Liver (tissue), 7 donors: ENCODE measurements at regions not wholly inside any gene's neighbourhood (a gene's known extent, or its start where the extent isn't known, plus 50 kb on each side); places are given as distances from the start of the nearest gene placed in this dataset.

ENCODE experiments used
- DNase-seq: peaks from one replicate; pipeline ENCODE4 v3.0.0-alpha.2; 2017; ENCODE audit warnings: low spot score
- H3K27ac ChIP-seq, 2 donors: one replicate each; pipeline ENCODE4 v1.7.0; 2013; ENCODE audit warnings: inconsistent platforms in 2 of 2, low read length in 2 of 2, control low read depth in 1 of 2, low read depth in 1 of 2, mild to moderate bottlenecking in 1 of 2
- H3K27me3 ChIP-seq, 4 donors: one replicate each; pipeline versions ENCODE4 v1.6.1 to v1.7.0; 2013; ENCODE audit warnings: low read length in 3 of 4, inconsistent platforms in 1 of 4, mild to moderate bottlenecking in 1 of 4, moderate library complexity in 1 of 4; ENCODE audit not compliant: control insufficient read depth in 4 of 4, insufficient read depth in 4 of 4
- H3K36me3 ChIP-seq, 4 donors: one replicate each; pipeline versions ENCODE4 v1.6.1 to v1.7.0; 2013; ENCODE audit warnings: low read length in 3 of 4, mild to moderate bottlenecking in 3 of 4, low read depth in 1 of 4, moderate library complexity in 1 of 4; ENCODE audit not compliant: control insufficient read depth in 4 of 4, insufficient read depth in 3 of 4
- H3K4me1 ChIP-seq, 4 donors: one replicate each; pipeline versions ENCODE4 v1.6.1 to v1.7.0; 2013; ENCODE audit warnings: low read length in 3 of 4, mild to moderate bottlenecking in 3 of 4, moderate library complexity in 1 of 4; ENCODE audit not compliant: control insufficient read depth in 4 of 4, insufficient read depth in 4 of 4
- H3K4me3 ChIP-seq, 3 donors: one replicate each; pipeline versions ENCODE4 v1.6.1 to v1.7.0; 2013; ENCODE audit warnings: low read length in 3 of 3, control low read depth in 1 of 3, low read depth in 1 of 3, mild to moderate bottlenecking in 1 of 3
- H3K9ac ChIP-seq, 2 donors: one replicate each; pipeline ENCODE4 v1.7.0; 2013; ENCODE audit warnings: low read length in 2 of 2, mild to moderate bottlenecking in 2 of 2, moderate library complexity in 2 of 2, control low read depth in 1 of 2, low read depth in 1 of 2
- H3K9me3 ChIP-seq, 4 donors: one replicate each; pipeline versions ENCODE4 v1.6.1 to v1.7.0; 2013; ENCODE audit warnings: low read length in 3 of 4; ENCODE audit not compliant: control insufficient read depth in 4 of 4
- ATF3 ChIP-seq: IDR thresholded peaks from 2 replicates; pipeline ENCODE4 v1.6.1; 2016; ENCODE audit warnings: antibody characterized with exemption
- EGR1 ChIP-seq, 2 donors: IDR thresholded peaks; 2 replicates each; pipeline ENCODE4 v1.6.1; 2016 to 2018; ENCODE audit warnings: antibody characterized with exemption in 2 of 2, low read depth in 2 of 2
- FOXA1 ChIP-seq: IDR thresholded peaks from 2 replicates; pipeline ENCODE4 v1.6.1; 2016; ENCODE audit warnings: antibody characterized with exemption
- GABPA ChIP-seq, 2 donors: IDR thresholded peaks in 1 of 2; conservative IDR thresholded peaks in 1 of 2; 2 replicates each; pipeline ENCODE4 v1.6.1; 2016; ENCODE audit warnings: antibody characterized with exemption in 2 of 2, mild to moderate bottlenecking in 1 of 2, moderate library complexity in 1 of 2
- HNF4A ChIP-seq, 2 donors: conservative IDR thresholded peaks; 2 replicates each; pipeline ENCODE4 v1.6.1; 2016; ENCODE audit warnings: antibody characterized with exemption in 2 of 2, mild to moderate bottlenecking in 2 of 2
- HNF4G ChIP-seq: IDR thresholded peaks from 2 replicates; pipeline ENCODE4 v1.6.1; 2016; ENCODE audit warnings: antibody characterized with exemption
- JUND ChIP-seq, 2 donors: IDR thresholded peaks; 2 replicates each; pipeline ENCODE4 v1.6.1; 2016; ENCODE audit warnings: antibody characterized with exemption in 2 of 2
- MAX ChIP-seq: IDR thresholded peaks from 2 replicates; pipeline ENCODE4 v1.6.1; 2016; ENCODE audit warnings: antibody characterized with exemption
- NR2F2 ChIP-seq: IDR thresholded peaks from 2 replicates; pipeline ENCODE4 v1.6.1; 2016; ENCODE audit warnings: antibody characterized with exemption
- RAD21 ChIP-seq, 2 donors: IDR thresholded peaks; 2 replicates each; pipeline ENCODE4 v1.6.1; 2016; ENCODE audit warnings: antibody characterized with exemption in 2 of 2, mild to moderate bottlenecking in 2 of 2
- RXRA ChIP-seq, 2 donors: IDR thresholded peaks; 2 replicates each; pipeline ENCODE4 v1.6.1; 2017 to 2018; ENCODE audit warnings: antibody characterized with exemption in 2 of 2, mild to moderate bottlenecking in 1 of 2
- SP1 ChIP-seq: IDR thresholded peaks from 2 replicates; pipeline ENCODE4 v1.6.1; 2018; ENCODE audit warnings: antibody characterized with exemption, mild to moderate bottlenecking
- TAF1 ChIP-seq: conservative IDR thresholded peaks from 2 replicates; pipeline ENCODE4 v1.6.1; 2016; ENCODE audit warnings: antibody characterized with exemption, mild to moderate bottlenecking
- YY1 ChIP-seq: IDR thresholded peaks from 2 replicates; pipeline ENCODE4 v1.6.1; 2016; ENCODE audit warnings: antibody characterized with exemption, mild to moderate bottlenecking
- WGBS: extraction: QIAGEN DNeasy Blood & Tissue Kit; methylation state at CpG from one replicate; pipeline ENCODE4 v1.1.7; 2013; 5-methylcytosine and 5-hydroxymethylcytosine counted together
- TF ChIP-seq, protein P1 (sequence below): IDR thresholded peaks from 2 replicates; pipeline ENCODE4 v1.6.1; 2016; ENCODE audit warnings: antibody characterized with exemption, mild to moderate bottlenecking
- donor health status: healthy.
- donor health status: healthy.
- donor health status: healthy.
- donor health status: healthy.

DNA sequence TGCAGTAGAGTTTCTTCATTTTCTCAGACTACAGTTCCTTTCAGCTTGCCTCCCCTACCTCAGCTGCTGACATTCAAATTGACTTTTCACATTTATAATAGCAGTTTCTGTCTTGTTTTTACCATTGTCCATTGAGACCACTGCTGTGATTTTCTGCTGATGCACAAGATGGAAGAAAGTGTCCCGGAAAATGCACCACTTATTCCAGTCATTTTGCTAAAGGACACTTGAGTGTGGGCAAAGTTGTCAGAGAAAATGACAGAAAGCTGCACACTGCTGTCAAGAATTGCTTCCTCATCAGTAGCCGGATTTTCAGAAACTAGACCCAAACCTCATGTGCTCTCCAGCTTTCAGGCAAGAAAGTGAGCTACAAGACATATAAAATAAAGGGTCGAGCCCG is 546.2 kb upstream of the SETBP1 start:
- no peaks in the 10 kb centered on the region for H3K36me3 ChIP-seq
- H3K9me3 ChIP-seq: no peaks in the 10 kb centered on the region
- H3K27ac ChIP-seq: no peak overlapping the region
- WGBS: 88% methylated on average over 4 of the region's 4 CpGs
- H3K9ac ChIP-seq: no peak overlapping the region
- DNase-seq: no peak
- TF ChIP-seq SP1: no peak
- no peak for TF ChIP-seq FOXA1
- no peak for TF ChIP-seq RAD21 (IDR thresholded peaks at IDR 0.05)
- no peak for TF ChIP-seq HNF4G
- TF ChIP-seq ATF3: no peak
- TF ChIP-seq MAX: no peak
- TF ChIP-seq YY1: no peak
- TF ChIP-seq RXRA (IDR thresholded peaks at IDR 0.05): no peak
- TF ChIP-seq GABPA (IDR thresholded peaks at IDR 0.05 in 1 of 2, conservative IDR thresholded peaks at IDR 0.05 in 1 of 2): no peak
- TF ChIP-seq TAF1: no peak
- no peak for TF ChIP-seq JUND (IDR thresholded peaks at IDR 0.05)
- TF ChIP-seq EGR1 (IDR thresholded peaks at IDR 0.05; ENCODE audit: low read depth in 2 of 2): no peak
- no peak for TF ChIP-seq NR2F2
- TF ChIP-seq, protein P1, sequence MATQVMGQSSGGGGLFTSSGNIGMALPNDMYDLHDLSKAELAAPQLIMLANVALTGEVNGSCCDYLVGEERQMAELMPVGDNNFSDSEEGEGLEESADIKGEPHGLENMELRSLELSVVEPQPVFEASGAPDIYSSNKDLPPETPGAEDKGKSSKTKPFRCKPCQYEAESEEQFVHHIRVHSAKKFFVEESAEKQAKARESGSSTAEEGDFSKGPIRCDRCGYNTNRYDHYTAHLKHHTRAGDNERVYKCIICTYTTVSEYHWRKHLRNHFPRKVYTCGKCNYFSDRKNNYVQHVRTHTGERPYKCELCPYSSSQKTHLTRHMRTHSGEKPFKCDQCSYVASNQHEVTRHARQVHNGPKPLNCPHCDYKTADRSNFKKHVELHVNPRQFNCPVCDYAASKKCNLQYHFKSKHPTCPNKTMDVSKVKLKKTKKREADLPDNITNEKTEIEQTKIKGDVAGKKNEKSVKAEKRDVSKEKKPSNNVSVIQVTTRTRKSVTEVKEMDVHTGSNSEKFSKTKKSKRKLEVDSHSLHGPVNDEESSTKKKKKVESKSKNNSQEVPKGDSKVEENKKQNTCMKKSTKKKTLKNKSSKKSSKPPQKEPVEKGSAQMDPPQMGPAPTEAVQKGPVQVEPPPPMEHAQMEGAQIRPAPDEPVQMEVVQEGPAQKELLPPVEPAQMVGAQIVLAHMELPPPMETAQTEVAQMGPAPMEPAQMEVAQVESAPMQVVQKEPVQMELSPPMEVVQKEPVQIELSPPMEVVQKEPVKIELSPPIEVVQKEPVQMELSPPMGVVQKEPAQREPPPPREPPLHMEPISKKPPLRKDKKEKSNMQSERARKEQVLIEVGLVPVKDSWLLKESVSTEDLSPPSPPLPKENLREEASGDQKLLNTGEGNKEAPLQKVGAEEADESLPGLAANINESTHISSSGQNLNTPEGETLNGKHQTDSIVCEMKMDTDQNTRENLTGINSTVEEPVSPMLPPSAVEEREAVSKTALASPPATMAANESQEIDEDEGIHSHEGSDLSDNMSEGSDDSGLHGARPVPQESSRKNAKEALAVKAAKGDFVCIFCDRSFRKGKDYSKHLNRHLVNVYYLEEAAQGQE: no peak
- no peak overlapping the region for H3K4me3 ChIP-seq
- no peaks in the 10 kb centered on the region for H3K27me3 ChIP-seq
- H3K4me1 ChIP-seq: no peaks in the 10 kb centered on the region

GRCh38 chr18:44135741-44136140 is 544.9 kb upstream of the SETBP1 start:
- Histone ChIP-seq H3K9me3 (no peaks in the 10 kb centered on the region), H3K27me3 (no peaks in the 10 kb centered on the region), H3K4me3 (no peak overlapping the region), H3K27ac (no peak overlapping the region), H3K9ac (no peak overlapping the region), H3K36me3 (no peaks in the 10 kb centered on the region), H3K4me1 (no peaks in the 10 kb centered on the region)
- DNase-seq: no peak
- 95% methylated on average over 4 of the region's 4 CpGs for WGBS
- TF ChIP-seq, protein P1: no peak
- TF ChIP-seq MAX: no peak
- TF ChIP-seq ATF3: no peak
- no peak for TF ChIP-seq YY1
- TF ChIP-seq HNF4A (conservative IDR thresholded peaks at IDR 0.05): no peak
- TF ChIP-seq HNF4G: no peak
- TF ChIP-seq GABPA (IDR thresholded peaks at IDR 0.05 in 1 of 2, conservative IDR thresholded peaks at IDR 0.05 in 1 of 2): no peak
- TF ChIP-seq RAD21 (IDR thresholded peaks at IDR 0.05): no peak
- no peak for TF ChIP-seq EGR1 (IDR thresholded peaks at IDR 0.05; ENCODE audit: low read depth in 2 of 2)
- no peak for TF ChIP-seq NR2F2
